Stimulated activated CD4-positive, alpha-beta T cell treated with anti-CD3 and anti-CD28 coated beads, TNF-alpha, amount 100 ng/mL, for 48 hours (primary cell): ENCODE measurements at regions not wholly inside any gene's neighbourhood (a gene's known extent, or its start where the extent isn't known, plus 50 kb on each side); places are given as distances from the start of the nearest gene placed in this dataset.
"Not testable (repeated sequence)": the region's sequence is repeated elsewhere in the genome, so short reads cannot be mapped to it uniquely, and the experiment has no call there.

Source experiments
- DNase-seq, 3 donors: peaks; one replicate each; pipeline ENCODE4 v3.0.0-alpha.2; 2020; ENCODE audit warnings: low read depth in 3 of 3

- DNase-seq, result no peak
These were observed 151.0 kb upstream of the CITED2 start for GRCh38 chr6:139525415-139525814.

- no peak for DNase-seq
These were observed 149.5 kb upstream of the CITED2 start for GRCh38 chr6:139523986-139524385.

GRCh38 chr6:139522511-139523220, 148.2 kb upstream of the CITED2 start:
- DNase-seq, result no peak

- no peak for DNase-seq
These were observed 146.9 kb upstream of the CITED2 start for GRCh38 chr6:139521338-139521737.

GRCh38 chr6:139520321-139520768, 145.9 kb upstream of the CITED2 start:
- DNase-seq, result no peak

GRCh38 chr6:139519571-139520031, 145.2 kb upstream of the CITED2 start:
- no peak for DNase-seq

GRCh38 chr6:139519097-139519496, 144.6 kb upstream of the CITED2 start:
- DNase-seq, result no peak

GRCh38 chr6:139518556-139519091, 144.2 kb upstream of the CITED2 start:
- no peak for DNase-seq

- not testable (repeated sequence) for DNase-seq
These were observed 143.6 kb upstream of the CITED2 start for GRCh38 chr6:139517998-139518555.

- DNase-seq, result no peak
These were observed 141.1 kb upstream of the CITED2 start for GRCh38 chr6:139515511-139515910.

GRCh38 chr6:139514819-139515218, 140.4 kb upstream of the CITED2 start:
- DNase-seq, result no peak

GRCh38 chr6:139510040-139510790, 135.8 kb upstream of the CITED2 start:
- DNase-seq, result no peak

GRCh38 chr6:139509167-139509566, 134.7 kb upstream of the CITED2 start:
- DNase-seq, result no peak

GRCh38 chr6:139508576-139508975, 134.1 kb upstream of the CITED2 start:
- DNase-seq, result no peak

- no peak for DNase-seq
These were observed 133.6 kb upstream of the CITED2 start for GRCh38 chr6:139508023-139508422.

GRCh38 chr6:139500977-139501376, 126.5 kb upstream of the CITED2 start:
- no peak for DNase-seq

GRCh38 chr6:139498715-139499114, 124.3 kb upstream of the CITED2 start:
- DNase-seq, result no peak

- DNase-seq, result no peak
These were observed 123.0 kb upstream of the CITED2 start for GRCh38 chr6:139497345-139497961.

GRCh38 chr6:139496654-139497344, 122.4 kb upstream of the CITED2 start:
- DNase-seq, result no peak

GRCh38 chr6:139494376-139494990, 120.0 kb upstream of the CITED2 start:
- DNase-seq, result no peak

- DNase-seq, result peak in 1 of 3 donors; percentile 4
These were observed 116.0 kb upstream of the CITED2 start for GRCh38 chr6:139490482-139490881.
